SK-N-SH (cell line): ENCODE measurements at regions not wholly inside any gene's neighbourhood (a gene's known extent, or its start where the extent isn't known, plus 50 kb on each side); places are given as distances from the start of the nearest gene placed in this dataset.

Experiments used
- CTCF ChIP-seq: fragments of 200-600 bp; sonication (generic); IDR thresholded peaks from 2 replicates; pipeline ENCODE4 v1.6.1; 2017; ENCODE audit warnings: antibody characterized with exemption, mild to moderate bottlenecking, moderate library complexity
- EP300 ChIP-seq, 2 experiments: IDR thresholded peaks; 2 replicates each; pipeline versions ENCODE4 v1.4.0 to v1.6.1; 2012; ENCODE audit warnings: borderline replicate concordance in 1 of 2, low read depth in 1 of 2, low read length in 1 of 2
- EZH2phosphoT487 ChIP-seq: fragments of 200-600 bp; sonication (generic); IDR thresholded peaks from 2 replicates; pipeline ENCODE4 v1.6.1; 2017; ENCODE audit warnings: low read depth, mixed run types, mild to moderate bottlenecking, antibody characterized with exemption, moderate library complexity, borderline replicate concordance
- FOSL2 ChIP-seq: IDR thresholded peaks from 2 replicates; pipeline ENCODE4 v1.4.0; 2012; ENCODE audit warnings: low read depth, mild to moderate bottlenecking, moderate library complexity, borderline replicate concordance
- GABPA ChIP-seq: IDR thresholded peaks from 2 replicates; pipeline ENCODE4 v1.4.0; 2012; ENCODE audit warnings: low read depth, mild to moderate bottlenecking
- MEF2A ChIP-seq: IDR thresholded peaks from 2 replicates; pipeline ENCODE4 v1.4.0; 2012; ENCODE audit warnings: low read depth, borderline replicate concordance
- MXI1 ChIP-seq: IDR thresholded peaks from 2 replicates; pipeline ENCODE4 v1.6.1; 2012; ENCODE audit warnings: mild to moderate bottlenecking, low read depth, low read length, improper control_type of control experiment
- NRF1 ChIP-seq: IDR thresholded peaks from 2 replicates; pipeline ENCODE4 v1.6.1; 2012; ENCODE audit warnings: low read depth, mild to moderate bottlenecking, low read length
- REST ChIP-seq: IDR thresholded peaks from 2 replicates; pipeline ENCODE4 v1.6.1; 2012; ENCODE audit warnings: mild to moderate bottlenecking, low read depth, low read length, moderate library complexity
- SIN3A ChIP-seq: IDR thresholded peaks from 2 replicates; pipeline ENCODE4 v1.6.1; 2012; ENCODE audit warnings: low read depth, mild to moderate bottlenecking, low read length, moderate library complexity, borderline replicate concordance
- TAF1 ChIP-seq: IDR thresholded peaks from 2 replicates; pipeline ENCODE4 v1.6.1; 2012; ENCODE audit warnings: low read depth, mild to moderate bottlenecking, low read length, moderate library complexity, borderline replicate concordance
- TCF12 ChIP-seq: IDR thresholded peaks from 2 replicates; pipeline ENCODE4 v1.4.0; 2012
- YY1 ChIP-seq: IDR thresholded peaks from 2 replicates; pipeline ENCODE4 v1.4.0; 2012; ENCODE audit warnings: low read depth, mild to moderate bottlenecking

- no peak for TF ChIP-seq MXI1
- TF ChIP-seq SIN3A: no peak
- TF ChIP-seq CTCF: peak; percentile 68
- TF ChIP-seq FOSL2: no peak
- no peak for TF ChIP-seq TAF1
- no peak for TF ChIP-seq EP300 (IDR thresholded peaks at IDR 0.05; ENCODE audit: borderline replicate concordance in 1 of 2, low read depth in 1 of 2, low read length in 1 of 2)
- TF ChIP-seq EZH2phosphoT487: no peak
- no peak for TF ChIP-seq MEF2A
- no peak for TF ChIP-seq NRF1
- no peak for TF ChIP-seq YY1
- no peak for TF ChIP-seq GABPA
- TF ChIP-seq TCF12: no peak
- TF ChIP-seq REST: no peak
These were observed 126.1 kb downstream of the HNMT start for GRCh38 chr2:138090330-138090729.
